K562 (cell line): ENCODE measurements at regions not wholly inside any gene's neighbourhood (a gene's known extent, or its start where the extent isn't known, plus 50 kb on each side); places are given as distances from the start of the nearest gene placed in this dataset.

Experiments
- ATAC-seq: fragments of 200-7000 bp; cut with Tn5 transposase; 3 replicates; pipeline ENCODE4 v1.9.1; 2020; ENCODE audit warnings: moderate library complexity
- BruUV-seq: library from RNA; stranded (reverse); fragments of 400-500 nt; replicated peaks from 2 replicates; lab custom pipeline; 2021; lab: Mats Ljungman, UMichigan
- CTCF ChIA-PET: fragments of 300-600 bp; formaldehyde crosslinking; extraction: SDS; loops from one replicate; lab custom pipeline; 2021; ENCODE audit warnings: low intra/inter-chr PET ratio; lab: Yijun Ruan, JAX
- POLR2A ChIA-PET: fragments of 300-600, 350-650 bp; sonication (Branson Sonifier 250); formaldehyde crosslinking; extraction: SDS; loops from one replicate; lab custom pipeline; 2021; ENCODE audit warnings: antibody characterized with exemption, inconsistent platforms; lab: Yijun Ruan, JAX
- DNase-seq, 4 experiments: peaks; one replicate each; pipeline versions ENCODE4 v3.0.0 to v3.0.0-alpha.2; 2011 to 2018; ENCODE audit warnings: low spot score in 3 of 4, mixed read lengths in 3 of 4; ENCODE audit errors: extremely low read depth in 1 of 4
- FAIRE-seq: peaks from 2 replicates; lab custom pipeline; 2011; peaks lifted over from hg19 to GRCh38; lab: Jason Lieb, UNC
- H2AFZ ChIP-seq: 2 replicates; pipeline ENCODE4 v1.6.0; 2011; ENCODE audit warnings: low read depth, low read length, control low read depth, inconsistent platforms
- H3K27ac ChIP-seq: fragments of 200-600 bp; 3 replicates; pipeline ENCODE4 v1.8.0; 2011; ENCODE audit warnings: low read depth, mild to moderate bottlenecking, control low read depth, inconsistent platforms, low read length, moderate library complexity, mixed read lengths; ENCODE audit errors: extremely low read depth
- H3K27me3 ChIP-seq, 2 experiments: fragments of 300-600 bp in 1 of 2; 2 replicates in 1 of 2; 3 replicates in 1 of 2; pipeline versions ENCODE4 v1.6.0 to v1.8.0; 2011; ENCODE audit warnings: inconsistent platforms in 2 of 2, low read length in 2 of 2, mild to moderate bottlenecking in 1 of 2, mixed read lengths in 1 of 2, moderate library complexity in 1 of 2; ENCODE audit not compliant: control insufficient read depth in 2 of 2, insufficient read depth in 2 of 2
- H3K36me3 ChIP-seq: fragments of 300-600 bp; 3 replicates; pipeline ENCODE4 v1.8.0; 2011; ENCODE audit warnings: mild to moderate bottlenecking, low read length, inconsistent platforms; ENCODE audit not compliant: control insufficient read depth, insufficient read depth
- H3K4me1 ChIP-seq, 2 experiments: fragments of 200-600 bp in 1 of 2; replicated peaks in 1 of 2; 2 replicates in 1 of 2; 3 replicates in 1 of 2; pipeline versions ENCODE4 v1.5.1 to v1.8.0; 2011; ENCODE audit warnings: inconsistent platforms in 2 of 2, low read length in 2 of 2, mild to moderate bottlenecking in 1 of 2, mixed read lengths in 1 of 2, moderate library complexity in 1 of 2; ENCODE audit not compliant: control insufficient read depth in 2 of 2, insufficient read depth in 2 of 2
- H3K4me2 ChIP-seq: 2 replicates; pipeline ENCODE4 v1.6.1; 2011; ENCODE audit warnings: low read length, control low read depth, inconsistent platforms, mixed read lengths; ENCODE audit not compliant: insufficient read depth
- H3K4me3 ChIP-seq: fragments of 200-600 bp; sonication (generic), shearing (Covaris generic); 2 replicates; pipeline ENCODE4 v1.5.1; 2016; ENCODE audit warnings: control low read depth, inconsistent platforms
- H3K79me2 ChIP-seq: fragments of 200-600 bp; 3 replicates; pipeline ENCODE4 v1.8.0; 2011; ENCODE audit warnings: low read length, inconsistent platforms; ENCODE audit not compliant: control insufficient read depth, insufficient read depth
- H3K9ac ChIP-seq, 2 experiments: 2 replicates each; pipeline versions ENCODE4 v1.6.0 to v1.6.1; 2011; ENCODE audit warnings: low read depth in 2 of 2, low read length in 2 of 2, control low read depth in 1 of 2, inconsistent platforms in 1 of 2, mild to moderate bottlenecking in 1 of 2, mixed read lengths in 1 of 2; ENCODE audit not compliant: insufficient read depth in 1 of 2
- H3K9me1 ChIP-seq: one replicate; pipeline ENCODE4 v1.6.0; 2011; ENCODE audit warnings: inconsistent platforms, mild to moderate bottlenecking, low read length, moderate library complexity; ENCODE audit not compliant: control insufficient read depth, insufficient read depth
- H3K9me3 ChIP-seq: replicated peaks from 2 replicates; pipeline ENCODE4 v1.5.1; 2011; ENCODE audit warnings: low read depth, low read length, inconsistent platforms; ENCODE audit not compliant: control insufficient read depth, insufficient read depth
- H4K20me1 ChIP-seq: replicated peaks from 2 replicates; pipeline ENCODE4 v1.6.1; 2011; ENCODE audit warnings: low read length, inconsistent platforms, mixed read lengths; ENCODE audit not compliant: control insufficient read depth, insufficient read depth
- ASH1L ChIP-seq: fragments of 450-650 bp; IDR thresholded peaks from 2 replicates; pipeline ENCODE4 v1.6.1; 2018; ENCODE audit warnings: borderline replicate concordance, mild to moderate bottlenecking, low read depth; ENCODE audit not compliant: partially characterized antibody
- GTF2E2 ChIP-seq: fragments of 200-800 bp; sonication (Bioruptor generic); IDR thresholded peaks from 2 replicates; pipeline ENCODE4 v1.6.1; 2016; ENCODE audit warnings: missing genetic modification characterization, missing compliant biosample characterization
- ILK ChIP-seq: fragments of 450-650 bp; IDR thresholded peaks from 2 replicates; pipeline ENCODE4 v1.6.1; 2016; ENCODE audit warnings: missing genetic modification characterization, low read depth, mild to moderate bottlenecking, missing compliant biosample characterization, moderate library complexity, borderline replicate concordance
- NCOA6 ChIP-seq: fragments of 450-650 bp; IDR thresholded peaks from 2 replicates; pipeline ENCODE4 v1.6.1; 2017; ENCODE audit warnings: mild to moderate bottlenecking
- NFRKB ChIP-seq: fragments of 450-650 bp; IDR thresholded peaks from 2 replicates; pipeline ENCODE4 v1.6.1; 2016; ENCODE audit warnings: low read depth
- SMARCA4 ChIP-seq: fragments of 450-650 bp; IDR thresholded peaks from 2 replicates; pipeline ENCODE4 v1.6.1; 2016
- TEAD1 ChIP-seq, 2 experiments: fragments of 450-650 bp in 1 of 2; sonication (generic) in 1 of 2; formaldehyde crosslinking; IDR thresholded peaks; 2 replicates each; pipeline versions ENCODE4 v1.4.0 to v1.8.0; 2020 to 2022; ENCODE audit warnings: mild to moderate bottlenecking in 2 of 2, missing genetic modification reagents in 1 of 2
- ZBTB1 ChIP-seq: sonication (generic); formaldehyde crosslinking; IDR thresholded peaks from 2 replicates; pipeline ENCODE4 v1.8.1; 2023; ENCODE audit warnings: missing genetic modification reagents, low read depth, mild to moderate bottlenecking, borderline replicate concordance
- ZKSCAN3 ChIP-seq: fragments of 250-450 bp; sonication (Bioruptor Pico); IDR thresholded peaks from 2 replicates; pipeline ENCODE4 v1.4.0; 2020
- ZNF140 ChIP-seq: fragments of 250-450 bp; sonication (Bioruptor Pico); IDR thresholded peaks from 2 replicates; pipeline ENCODE4 v1.8.0; 2021; ENCODE audit warnings: moderate library complexity, mild to moderate bottlenecking, inconsistent platforms
- ZSCAN29 ChIP-seq: fragments of 450-650 bp; IDR thresholded peaks from 2 replicates; pipeline ENCODE4 v1.6.1; 2017
- WGBS: fragments of 100-300 bp; shearing (Covaris generic); methylation state at CpG from one replicate; pipeline ENCODE4 v1.1.6; 2016; ENCODE audit warnings: low coverage, mixed read lengths; ENCODE audit not compliant: insufficient coverage; ENCODE audit errors: missing lambda C conversion rate; 5-methylcytosine and 5-hydroxymethylcytosine counted together
- in situ Hi-C: fragments of 300-500 bp; cut with MboI; formaldehyde crosslinking; loops from 4 replicates; pipeline ENCODE4 v1.15.0; 2018; ENCODE audit warnings: inconsistent platforms, mixed read lengths
- intact Hi-C: fragments of 100-400 bp; cut with micrococcal nuclease; formaldehyde crosslinking; loops from 2 replicates; pipeline ENCODE4 v1.14.2; 2022

GRCh38 chr12:111045941-111046340, 125.6 kb upstream of the MYL2 start (continued):
- TF ChIP-seq ASH1L (no peak), NCOA6 (no peak), SMARCA4 (no peak)

DNA sequence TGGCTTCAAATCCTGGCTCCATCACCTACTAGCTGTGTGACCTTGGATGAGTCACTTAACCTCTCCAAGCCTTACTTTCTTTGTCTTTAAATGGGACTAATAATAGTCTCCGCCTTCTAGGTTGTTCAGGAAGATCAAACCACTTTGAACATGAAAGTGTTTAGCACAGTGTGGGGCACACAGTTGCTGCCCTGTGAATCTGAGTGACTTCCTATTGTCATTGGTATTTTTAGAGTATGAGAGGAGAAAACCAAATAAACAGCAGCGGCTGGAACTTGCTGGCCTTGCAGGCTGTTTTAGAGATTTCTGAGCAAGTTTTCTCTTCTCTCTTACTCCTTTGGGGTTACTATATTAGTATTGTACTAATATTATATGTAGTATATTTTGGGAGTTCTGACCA, 120.7 kb upstream of the MYL2 start:
- BruUV-seq = no TSS peak
- Histone ChIP-seq H3K79me2 (no peaks in the 10 kb centered on the region), H3K9me1 (no peaks in the 10 kb centered on the region), H3K9me3 (no peaks in the 10 kb centered on the region), H3K27ac (no peak overlapping the region), H3K36me3 (no peaks in the 10 kb centered on the region), H2AFZ (no peak overlapping the region), H3K4me3 (no peak overlapping the region), H3K4me1 (peaks cover 0 to 2% of the 10 kb centered on the region in 2 experiments; a peak in 1 of 5 replicates), H3K9ac (no peak overlapping the region), H4K20me1 (no peaks in the 10 kb centered on the region), H3K27me3 (peaks cover 16 to 58% of the 10 kb centered on the region in 2 experiments; a peak in 4 of 5 replicates), H3K4me2 (no peak overlapping the region)
- ATAC-seq (no peak), FAIRE-seq (no peak), DNase-seq (no peak)
- in situ Hi-C loops = no loop called here
- WGBS = 4% methylated on average over 2 of the region's 2 CpGs
- ChIA-PET CTCF (no interaction called here), POLR2A (no interaction called here)
- intact Hi-C loops = no loop called here
- TF ChIP-seq ILK (tag) = no peak
- no peak for TF ChIP-seq ZKSCAN3 (CRISPR knock-in tag)
- TF ChIP-seq ZSCAN29 = no peak
- TF ChIP-seq GTF2E2 (tag) = no peak
- TF ChIP-seq TEAD1 (CRISPR knock-in tag; IDR thresholded peaks at IDR 0.05) = no peak
- no peak for TF ChIP-seq NFRKB
- no peak for TF ChIP-seq ZBTB1 (CRISPR knock-in tag)
- no peak for TF ChIP-seq ZNF140 (CRISPR knock-in tag)
